ENCODE measurements at regions not wholly inside any gene's neighbourhood (a gene's known extent, or its start where the extent isn't known, plus 50 kb on each side); places are given as distances from the start of the nearest gene placed in this dataset.

- no peak for DNase-seq (ENCODE audit: low read depth)
- no peak overlapping the region for H3K4me3 ChIP-seq (ENCODE audit: low read depth, low read length)
These were observed 55.6 kb downstream of the ZNF281 start for GRCh38 chr1:200354243-200354642.

GRCh38 chr1:200353232-200353631 lies 56.6 kb downstream of the ZNF281 start:
- no peak overlapping the region for H3K4me3 ChIP-seq (ENCODE audit: low read depth, low read length)
- no peak for DNase-seq (ENCODE audit: low read depth)

- no peak overlapping the region for H3K4me3 ChIP-seq (ENCODE audit: low read depth, low read length)
- peak; percentile 86 for DNase-seq (ENCODE audit: low read depth)
These were observed 57.8 kb downstream of the ZNF281 start for GRCh38 chr1:200351826-200352549.

- no peak for DNase-seq (ENCODE audit: low read depth)
- no peak overlapping the region for H3K4me3 ChIP-seq (ENCODE audit: low read depth, low read length)
These were observed 58.4 kb downstream of the ZNF281 start for GRCh38 chr1:200351425-200351824.

GRCh38 chr1:200346700-200347099 lies 63.1 kb downstream of the ZNF281 start:
- H3K4me3 ChIP-seq (ENCODE audit: low read depth, low read length) = no peak overlapping the region
- no peak for DNase-seq (ENCODE audit: low read depth)

- no peak overlapping the region for H3K4me3 ChIP-seq (ENCODE audit: low read depth, low read length)
- no peak for DNase-seq (ENCODE audit: low read depth)
These were observed 64.3 kb downstream of the ZNF281 start for GRCh38 chr1:200345520-200345919.

GRCh38 chr1:200343874-200344273 lies 66.0 kb downstream of the ZNF281 start:
- no peak overlapping the region for H3K4me3 ChIP-seq (ENCODE audit: low read depth, low read length)
- DNase-seq (ENCODE audit: low read depth) = no peak

GRCh38 chr1:200342511-200343311 lies 67.1 kb downstream of the ZNF281 start:
- H3K4me3 ChIP-seq (ENCODE audit: low read depth, low read length) = no peak overlapping the region
- DNase-seq (ENCODE audit: low read depth) = peak; percentile 45

GRCh38 chr1:200338451-200338850 lies 71.4 kb downstream of the ZNF281 start:
- no peak for DNase-seq (ENCODE audit: low read depth)
- H3K4me3 ChIP-seq (ENCODE audit: low read depth, low read length) = no peak overlapping the region

GRCh38 chr1:200337831-200338230 lies 72.0 kb downstream of the ZNF281 start:
- H3K4me3 ChIP-seq (ENCODE audit: low read depth, low read length) = no peak overlapping the region

GRCh38 chr1:200337410-200337809 lies 72.4 kb downstream of the ZNF281 start:
- H3K4me3 ChIP-seq (ENCODE audit: low read depth, low read length) = no peak overlapping the region
- no peak for DNase-seq (ENCODE audit: low read depth)

More at GRCh38 chr1:200337831-200338230, 72.0 kb downstream of the ZNF281 start:
- DNase-seq (ENCODE audit: low read depth) = no peak

GRCh38 chr1:200336901-200337391 lies 72.9 kb downstream of the ZNF281 start:
- no peak for DNase-seq (ENCODE audit: low read depth)
- no peak overlapping the region for H3K4me3 ChIP-seq (ENCODE audit: low read depth, low read length)

GRCh38 chr1:200336101-200336845 lies 73.6 kb downstream of the ZNF281 start:
- H3K4me3 ChIP-seq (ENCODE audit: low read depth, low read length) = no peak overlapping the region
- DNase-seq (ENCODE audit: low read depth) = no peak

GRCh38 chr1:200334661-200335256 lies 75.1 kb downstream of the ZNF281 start:
- no peak for DNase-seq (ENCODE audit: low read depth)
- no peak overlapping the region for H3K4me3 ChIP-seq (ENCODE audit: low read depth, low read length)

- no peak for DNase-seq (ENCODE audit: low read depth)
- H3K4me3 ChIP-seq (ENCODE audit: low read depth, low read length) = no peak overlapping the region
These were observed 76.5 kb downstream of the ZNF281 start for GRCh38 chr1:200333329-200333728.

- no peak for DNase-seq (ENCODE audit: low read depth)
- no peak overlapping the region for H3K4me3 ChIP-seq (ENCODE audit: low read depth, low read length)
These were observed 77.1 kb downstream of the ZNF281 start for GRCh38 chr1:200332716-200333115.

GRCh38 chr1:200330741-200331428 lies 79.0 kb downstream of the ZNF281 start:
- no peak for DNase-seq (ENCODE audit: low read depth)
- H3K4me3 ChIP-seq (ENCODE audit: low read depth, low read length) = no peak overlapping the region

GRCh38 chr1:200329208-200329882 lies 80.5 kb downstream of the ZNF281 start:
- DNase-seq (ENCODE audit: low read depth) = no peak
- no peak overlapping the region for H3K4me3 ChIP-seq (ENCODE audit: low read depth, low read length)

GRCh38 chr1:200328379-200328778 lies 81.5 kb downstream of the ZNF281 start:
- no peak overlapping the region for H3K4me3 ChIP-seq (ENCODE audit: low read depth, low read length)
- no peak for DNase-seq (ENCODE audit: low read depth)

All from skeletal muscle cell (primary cell).